ENCODE measurements at regions not wholly inside any gene's neighbourhood (a gene's known extent, or its start where the extent isn't known, plus 50 kb on each side); places are given as distances from the start of the nearest gene placed in this dataset.

DNA sequence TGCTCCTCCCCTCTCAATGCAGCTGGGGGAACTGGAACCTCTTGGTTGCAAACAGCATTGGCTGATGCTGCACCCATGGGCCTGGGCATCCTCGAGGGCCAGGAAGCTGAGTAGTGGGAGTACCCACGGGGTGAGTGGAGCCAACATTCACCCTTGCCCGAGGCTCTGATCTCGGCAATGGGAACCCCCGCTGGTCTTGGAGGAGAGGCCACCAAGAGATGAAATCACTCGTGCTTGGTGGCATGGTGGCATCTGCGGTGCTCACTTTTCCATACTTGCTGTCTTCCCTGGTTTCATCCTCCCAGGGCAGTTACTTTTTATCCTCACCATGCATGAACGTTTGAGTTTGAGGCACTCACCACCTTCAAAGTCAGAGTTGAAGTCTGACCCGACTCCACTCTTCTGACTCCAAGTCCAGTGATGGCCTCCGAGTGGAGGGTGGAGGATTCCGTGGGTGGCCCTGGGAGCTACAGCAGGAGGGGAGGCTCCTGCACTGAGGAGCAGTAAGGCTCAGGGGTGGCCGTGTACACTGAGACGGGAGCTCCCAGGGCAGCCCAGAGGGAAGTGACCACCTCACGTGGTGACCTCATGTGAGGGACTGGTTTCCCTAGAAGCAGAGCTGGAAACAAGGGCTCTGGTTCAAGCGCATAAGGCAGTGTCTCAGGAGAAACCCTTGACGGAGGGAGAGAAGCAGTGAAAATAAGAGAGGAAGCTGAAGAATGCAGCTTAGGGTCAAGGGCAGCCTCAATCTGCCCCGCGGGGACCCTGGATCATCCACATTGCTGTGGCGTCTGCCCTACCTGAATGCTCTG lies 349.1 kb downstream of the TCERG1L start:
- H3K9me3 ChIP-seq = no peaks in the 10 kb centered on the region
- DNase-seq = no peak
- no peak for ATAC-seq (ENCODE audit: low FRiP score in 2 of 2)
- WGBS, 2 donors = 81 to 86% methylated on average over 18 to 19 of the region's 19 CpGs
- H3K4me3 ChIP-seq = no peak overlapping the region
- H3K4me1 ChIP-seq = no peaks in the 10 kb centered on the region
- H3K27me3 ChIP-seq = no peaks in the 10 kb centered on the region
- no peak overlapping the region for H3K27ac ChIP-seq
- H3K36me3 ChIP-seq = no peaks in the 10 kb centered on the region
- TF ChIP-seq POLR2A (IDR thresholded peaks at IDR 0.05) = no peak
- TF ChIP-seq, protein P1, sequence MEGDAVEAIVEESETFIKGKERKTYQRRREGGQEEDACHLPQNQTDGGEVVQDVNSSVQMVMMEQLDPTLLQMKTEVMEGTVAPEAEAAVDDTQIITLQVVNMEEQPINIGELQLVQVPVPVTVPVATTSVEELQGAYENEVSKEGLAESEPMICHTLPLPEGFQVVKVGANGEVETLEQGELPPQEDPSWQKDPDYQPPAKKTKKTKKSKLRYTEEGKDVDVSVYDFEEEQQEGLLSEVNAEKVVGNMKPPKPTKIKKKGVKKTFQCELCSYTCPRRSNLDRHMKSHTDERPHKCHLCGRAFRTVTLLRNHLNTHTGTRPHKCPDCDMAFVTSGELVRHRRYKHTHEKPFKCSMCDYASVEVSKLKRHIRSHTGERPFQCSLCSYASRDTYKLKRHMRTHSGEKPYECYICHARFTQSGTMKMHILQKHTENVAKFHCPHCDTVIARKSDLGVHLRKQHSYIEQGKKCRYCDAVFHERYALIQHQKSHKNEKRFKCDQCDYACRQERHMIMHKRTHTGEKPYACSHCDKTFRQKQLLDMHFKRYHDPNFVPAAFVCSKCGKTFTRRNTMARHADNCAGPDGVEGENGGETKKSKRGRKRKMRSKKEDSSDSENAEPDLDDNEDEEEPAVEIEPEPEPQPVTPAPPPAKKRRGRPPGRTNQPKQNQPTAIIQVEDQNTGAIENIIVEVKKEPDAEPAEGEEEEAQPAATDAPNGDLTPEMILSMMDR (IDR thresholded peaks at IDR 0.05) = no peak
- TF ChIP-seq POLR2AphosphoS5 (IDR thresholded peaks at IDR 0.05) = no peak
- TF ChIP-seq EP300 (IDR thresholded peaks at IDR 0.05) = no peak

DNA sequence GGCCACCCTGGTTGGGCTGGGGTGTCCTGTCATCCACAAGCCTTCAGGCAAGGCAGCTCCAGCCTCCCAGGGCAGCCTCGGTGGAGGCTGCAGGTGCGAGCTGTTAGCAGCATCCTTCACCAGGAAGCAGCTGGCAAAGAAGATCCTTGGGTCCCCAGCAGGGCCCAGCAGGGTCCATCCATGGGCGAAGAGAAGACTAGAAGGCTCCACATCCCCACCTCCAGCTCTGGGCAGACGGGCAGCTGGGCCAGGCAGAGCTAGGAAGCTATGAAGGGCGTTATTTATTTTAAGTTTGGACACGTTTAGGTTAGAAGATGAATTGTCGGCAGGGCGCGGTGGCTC lies 348.5 kb downstream of the TCERG1L start:
- Histone ChIP-seq H3K36me3 (no peaks in the 10 kb centered on the region), H3K4me1 (no peaks in the 10 kb centered on the region), H3K4me3 (no peak overlapping the region), H3K9me3 (no peaks in the 10 kb centered on the region), H3K27ac (no peak overlapping the region), H3K27me3 (no peaks in the 10 kb centered on the region)
- no peak for DNase-seq
- TF ChIP-seq POLR2A (IDR thresholded peaks at IDR 0.05) = no peak
- 73 to 80% methylated on average over 8 of the region's 9 CpGs for WGBS, 2 donors
- no peak for ATAC-seq (ENCODE audit: low FRiP score in 2 of 2)

DNA sequence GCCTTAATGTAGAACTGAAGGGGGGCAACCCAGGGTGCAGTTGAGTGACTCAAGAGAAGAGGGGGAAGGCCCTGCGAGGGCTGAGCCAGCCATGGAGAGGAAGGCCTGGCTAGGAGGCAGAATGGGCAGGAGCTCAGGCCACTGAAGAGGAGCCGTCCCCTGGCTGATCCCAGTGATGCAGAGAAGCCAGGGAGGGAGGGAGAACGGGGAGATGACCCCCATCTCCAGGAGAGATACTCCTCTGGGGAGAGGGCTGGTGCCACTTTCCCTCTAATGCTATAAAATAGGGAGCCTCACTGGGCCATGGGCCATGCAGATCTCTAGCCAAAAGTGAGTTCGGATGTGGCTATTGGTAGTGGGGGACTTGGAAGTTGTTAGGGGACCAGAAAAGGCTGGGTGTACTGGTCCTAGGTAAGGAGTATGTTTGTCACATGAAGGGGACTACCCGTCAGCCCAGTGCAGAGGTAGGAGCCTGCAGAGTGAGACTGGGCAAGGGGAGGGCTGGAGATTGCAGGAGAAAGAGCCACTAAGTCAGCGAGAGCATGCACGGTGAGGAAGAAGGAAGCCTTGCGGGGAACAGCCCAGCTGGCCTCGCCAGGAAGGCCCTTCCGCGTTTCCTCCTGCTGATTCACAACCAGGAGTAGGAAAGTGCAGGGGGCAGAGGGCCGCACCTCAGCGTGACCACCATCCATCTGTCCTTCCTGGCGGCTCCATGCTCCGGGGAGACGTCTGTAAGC lies 347.6 kb downstream of the TCERG1L start:
- DNase-seq = no peak
- 72 to 79% methylated on average over 16 of the region's 16 CpGs for WGBS, 2 donors
- ATAC-seq (ENCODE audit: low FRiP score in 2 of 2) = no peak

DNA sequence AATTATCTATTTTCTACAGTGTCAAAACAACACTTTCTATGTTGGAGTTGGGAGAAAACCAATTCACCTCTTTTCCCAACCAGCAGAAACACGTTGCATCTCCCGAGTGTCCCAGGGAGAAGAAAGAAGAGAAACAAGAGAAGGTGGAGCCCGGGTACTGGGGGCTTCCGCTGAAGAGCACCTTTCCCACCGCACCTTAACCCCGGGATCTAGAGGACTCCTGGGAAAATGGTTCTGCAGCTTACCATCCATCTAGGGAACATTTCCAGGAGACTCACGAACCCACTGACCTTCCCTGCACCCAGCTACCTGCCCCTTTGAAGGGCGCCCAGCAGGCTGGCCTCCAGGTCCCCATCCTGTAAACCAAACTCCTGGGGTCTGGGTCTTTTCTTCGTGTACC lies 346.8 kb downstream of the TCERG1L start:
- H3K27me3 ChIP-seq = no peaks in the 10 kb centered on the region
- DNase-seq (no peak), ATAC-seq (ENCODE audit: low FRiP score in 2 of 2) (no peak)
- TF ChIP-seq EP300 (IDR thresholded peaks at IDR 0.05) (no peak), POLR2A (IDR thresholded peaks at IDR 0.05) (no peak), POLR2AphosphoS5 (IDR thresholded peaks at IDR 0.05) (no peak)
- TF ChIP-seq, protein P1 (IDR thresholded peaks at IDR 0.05) = no peak
- no peak overlapping the region for H3K27ac ChIP-seq
- 82 to 83% methylated on average over 9 of the region's 9 CpGs for WGBS, 2 donors
- no peaks in the 10 kb centered on the region for H3K36me3 ChIP-seq
- H3K9me3 ChIP-seq = no peaks in the 10 kb centered on the region
- H3K4me1 ChIP-seq = no peaks in the 10 kb centered on the region
- no peak overlapping the region for H3K4me3 ChIP-seq

More for the DNA sequence above, 347.6 kb downstream of the TCERG1L start:
- H3K4me3 ChIP-seq = no peak overlapping the region
- H3K4me1 ChIP-seq = no peaks in the 10 kb centered on the region
- H3K27ac ChIP-seq = no peak overlapping the region
- H3K27me3 ChIP-seq = no peaks in the 10 kb centered on the region
- H3K36me3 ChIP-seq = no peaks in the 10 kb centered on the region
- no peaks in the 10 kb centered on the region for H3K9me3 ChIP-seq
- TF ChIP-seq EP300 (IDR thresholded peaks at IDR 0.05) (no peak), POLR2AphosphoS5 (IDR thresholded peaks at IDR 0.05) (no peak), POLR2A (IDR thresholded peaks at IDR 0.05) (no peak)
- TF ChIP-seq, protein P1 (IDR thresholded peaks at IDR 0.05) = no peak

DNA sequence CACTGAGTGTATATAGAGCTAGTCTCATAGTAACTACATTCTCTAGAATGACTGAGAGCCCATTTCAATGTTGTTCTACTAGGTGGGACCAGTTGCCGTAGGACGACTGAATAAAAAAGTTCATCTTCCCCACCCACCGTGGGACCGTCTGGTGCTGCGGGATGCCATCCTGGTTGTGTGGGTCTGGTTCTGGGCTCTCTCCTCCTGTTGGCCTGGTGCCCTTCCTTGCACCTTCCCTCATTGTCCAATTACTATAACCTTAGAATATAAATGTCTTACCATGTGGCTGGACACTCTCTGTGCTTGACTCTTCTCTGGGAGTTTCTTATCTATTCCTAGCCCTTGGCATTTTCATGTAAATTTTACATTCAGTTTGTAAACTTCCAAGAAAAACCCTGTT lies 344.4 kb downstream of the TCERG1L start:
- TF ChIP-seq POLR2AphosphoS5 (IDR thresholded peaks at IDR 0.05) = no peak
- TF ChIP-seq, protein P1 (IDR thresholded peaks at IDR 0.05) = no peak
- no peak for TF ChIP-seq EP300 (IDR thresholded peaks at IDR 0.05)
- no peak for TF ChIP-seq POLR2A (IDR thresholded peaks at IDR 0.05)
- no peaks in the 10 kb centered on the region for H3K36me3 ChIP-seq
- DNase-seq (no peak), ATAC-seq (ENCODE audit: low FRiP score in 2 of 2) (no peak)
- H3K4me1 ChIP-seq = no peaks in the 10 kb centered on the region
- no peak overlapping the region for H3K27ac ChIP-seq
- WGBS, 2 donors = 87 to 89% methylated on average over 5 of the region's 5 CpGs
- H3K27me3 ChIP-seq = no peaks in the 10 kb centered on the region
- no peak overlapping the region for H3K4me3 ChIP-seq
- H3K9me3 ChIP-seq = peaks cover 0 to 7% (median 0%) of the 10 kb centered on the region in 4 donors
